Activated effector memory CD4-positive, alpha-beta T cell treated with Interleukin-2 at 50 U/mL for 16 hours (primary cell): ENCODE measurements at regions not wholly inside any gene's neighbourhood (a gene's known extent, or its start where the extent isn't known, plus 50 kb on each side); places are given as distances from the start of the nearest gene placed in this dataset.
"Not testable (repeated sequence)": the region's sequence is repeated elsewhere in the genome, so short reads cannot be mapped to it uniquely, and the experiment has no call there.

Source experiments
- DNase-seq: peaks from one replicate; pipeline ENCODE4 v3.0.0-alpha.2; 2020

- DNase-seq: no peak
These were observed 159.2 kb upstream of the PITRM1 start for GRCh38 chr10:3331690-3332230.

GRCh38 chr10:3331187-3331586 is 158.6 kb upstream of the PITRM1 start:
- DNase-seq: no peak

DNA sequence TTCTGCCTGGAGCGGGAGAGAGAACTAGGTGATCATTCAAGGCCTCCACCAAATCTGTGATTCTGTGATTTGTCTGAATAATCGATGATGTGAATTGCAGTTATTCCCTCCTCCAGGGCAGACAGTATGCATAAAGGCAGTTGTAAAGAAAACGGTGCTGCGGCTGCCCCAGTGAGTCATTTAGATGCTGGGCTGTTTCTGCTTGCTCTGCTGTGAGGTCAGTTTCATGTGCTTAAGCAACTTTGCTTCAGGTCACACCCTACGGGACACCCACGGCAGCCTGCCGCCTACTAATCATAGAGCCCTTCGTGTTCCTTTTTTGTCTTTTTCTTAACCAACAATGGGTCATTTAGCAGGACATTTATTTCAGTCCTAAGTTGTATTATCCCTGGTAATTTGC is 158.1 kb upstream of the PITRM1 start:
- no peak for DNase-seq

DNA sequence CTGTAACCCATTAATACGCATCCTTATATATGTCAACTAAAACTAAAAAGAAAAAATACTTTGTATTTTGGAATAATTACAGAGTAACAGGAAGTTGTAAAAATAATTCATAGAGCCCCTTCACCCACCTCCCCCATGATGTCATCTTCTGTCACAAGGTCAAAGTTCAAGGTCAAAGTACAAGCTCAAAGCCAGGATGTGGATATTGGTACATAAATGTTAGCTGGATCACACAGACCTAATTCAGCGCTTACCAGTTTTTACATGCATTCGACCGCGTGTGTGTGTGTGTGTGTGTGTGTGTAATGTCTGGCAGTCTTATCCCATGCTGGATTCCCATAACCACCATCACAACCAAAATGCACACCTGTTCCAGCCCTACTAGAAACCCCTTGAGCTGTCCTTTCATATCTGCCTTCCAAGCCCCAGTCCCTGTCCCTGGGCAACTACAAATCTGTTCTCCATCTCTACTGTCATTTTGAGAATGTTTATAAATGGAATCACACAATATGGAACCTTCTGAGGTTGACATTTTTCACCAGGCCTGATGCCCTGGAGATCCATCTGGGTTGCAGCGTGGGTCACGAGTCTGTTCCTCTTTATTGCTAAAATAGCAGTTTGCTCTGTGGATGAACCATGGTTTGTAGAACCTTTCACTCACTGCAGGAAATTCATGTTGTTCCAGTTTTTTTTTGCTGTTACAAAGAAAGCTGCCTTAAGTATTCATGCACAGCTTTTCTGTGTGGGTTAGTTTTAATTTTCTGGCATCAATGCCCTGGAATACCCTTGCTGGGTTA is 153.6 kb upstream of the PITRM1 start:
- no peak for DNase-seq

DNA sequence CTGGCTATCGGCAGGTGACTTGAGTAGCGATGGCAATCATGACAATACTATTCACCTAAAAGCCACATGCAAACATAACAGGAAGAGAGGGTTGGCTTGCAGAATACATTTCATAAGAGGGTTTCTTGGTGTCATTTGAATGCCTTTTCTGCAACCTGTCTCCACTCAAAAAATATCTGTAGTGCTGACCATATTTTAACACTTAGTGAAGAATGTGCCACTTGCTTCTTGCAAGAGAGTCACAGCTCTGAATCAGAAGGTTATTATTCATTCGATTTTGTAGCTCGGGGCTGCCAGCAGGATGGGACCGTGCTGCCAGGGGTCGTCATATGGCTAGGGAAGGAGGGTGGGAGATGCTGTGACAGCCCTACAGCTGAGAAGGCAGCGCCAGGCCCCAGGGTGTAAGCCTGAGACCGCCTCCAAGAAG is 152.0 kb upstream of the PITRM1 start:
- no peak for DNase-seq

GRCh38 chr10:3323865-3324498 is 151.4 kb upstream of the PITRM1 start:
- DNase-seq: no peak

GRCh38 chr10:3321123-3321522 is 148.5 kb upstream of the PITRM1 start:
- no peak for DNase-seq

GRCh38 chr10:3319811-3320226 is 147.2 kb upstream of the PITRM1 start:
- no peak for DNase-seq

DNA sequence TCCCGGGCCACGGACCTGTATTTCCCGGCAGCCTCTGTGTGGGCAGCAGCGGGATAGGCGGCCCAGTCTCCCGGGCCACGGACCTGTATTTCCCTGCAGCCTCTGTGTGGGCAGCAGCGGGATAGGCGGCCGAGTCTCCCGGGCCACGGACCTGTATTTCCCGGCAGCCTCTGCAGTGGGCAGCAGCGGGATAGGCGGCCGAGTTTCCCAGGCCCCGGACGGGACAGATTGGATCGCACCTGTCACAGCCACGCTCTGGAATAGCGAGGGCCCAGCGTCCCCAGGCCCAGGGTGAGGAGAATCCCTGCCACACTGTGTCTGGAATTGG is 145.9 kb upstream of the PITRM1 start:
- not testable (repeated sequence) for DNase-seq

DNA sequence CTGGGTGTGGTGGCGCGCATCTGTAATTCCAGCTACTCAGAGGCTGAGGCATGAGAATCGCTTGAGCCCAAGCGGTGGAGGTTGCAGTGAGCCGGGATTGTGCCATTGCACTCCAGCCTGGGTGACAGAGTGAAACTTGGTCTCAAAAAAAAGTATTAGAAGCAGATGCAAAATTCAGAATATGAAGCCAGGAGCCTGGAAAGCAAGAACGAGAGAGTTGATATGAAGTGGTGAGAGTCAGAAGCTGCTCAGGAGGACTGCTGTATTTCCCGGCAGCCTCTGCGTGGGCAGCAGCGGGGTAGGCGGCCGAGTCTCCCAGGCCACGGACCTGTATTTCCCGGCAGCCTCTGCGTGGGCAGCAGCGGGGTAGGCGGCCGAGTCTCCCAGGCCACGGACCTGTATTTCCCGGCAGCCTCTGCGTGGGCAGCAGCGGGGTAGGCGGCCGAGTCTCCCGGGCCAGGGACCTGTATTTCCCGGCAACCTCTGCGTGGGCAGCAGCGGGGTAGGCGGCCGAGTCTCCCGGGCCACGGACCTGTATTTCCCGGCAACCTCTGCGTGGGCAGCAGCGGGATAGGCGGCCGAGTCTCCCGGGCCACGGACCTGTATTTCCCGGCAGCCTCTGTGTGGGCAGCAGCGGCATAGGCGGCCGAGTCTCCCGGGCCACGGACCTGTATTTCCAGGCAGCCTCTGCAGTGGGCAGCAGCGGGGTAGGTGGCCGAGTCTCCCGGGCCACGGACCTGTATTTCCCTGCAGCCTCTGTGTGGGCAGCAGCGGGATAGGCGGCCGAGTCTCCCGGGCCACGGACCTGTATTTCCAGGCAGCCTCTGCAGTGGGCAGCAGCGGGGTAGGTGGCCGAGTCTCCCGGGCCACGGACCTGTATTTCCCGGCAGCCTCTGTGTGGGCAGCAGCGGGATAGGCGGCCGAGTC is 145.2 kb upstream of the PITRM1 start:
- not testable (repeated sequence) for DNase-seq

DNA sequence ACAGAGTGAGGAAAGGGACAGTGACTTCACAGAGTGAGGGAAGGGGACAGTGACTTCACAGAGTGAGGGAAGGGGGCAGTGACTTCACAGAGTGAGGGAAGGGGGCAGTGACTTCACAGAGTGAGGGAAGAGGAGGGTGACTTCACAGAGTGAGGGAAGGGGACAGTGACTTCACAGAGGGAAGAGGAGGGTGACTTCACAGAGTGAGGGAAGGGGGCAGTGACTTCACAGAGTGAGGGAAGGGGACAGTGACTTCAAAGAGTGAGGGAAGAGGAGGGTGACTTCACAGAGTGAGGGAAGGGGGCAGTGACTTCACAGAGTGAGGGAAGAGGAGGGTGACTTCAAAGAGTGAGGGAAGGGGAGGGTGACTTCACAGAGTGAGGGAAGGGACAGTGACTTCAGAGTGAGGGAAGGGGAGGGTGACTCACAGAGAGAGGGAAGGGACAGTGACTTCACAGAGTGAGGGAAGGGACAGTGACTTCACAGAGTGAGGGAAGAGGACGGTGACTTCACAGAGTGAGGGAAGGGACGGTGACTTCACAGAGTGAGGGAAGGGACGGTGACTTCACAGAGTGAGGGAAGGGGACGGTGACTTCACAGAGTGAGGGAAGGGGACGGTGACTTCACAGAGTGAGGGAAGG is 142.0 kb upstream of the PITRM1 start:
- not testable (repeated sequence) for DNase-seq

- DNase-seq: not testable (repeated sequence)
These were observed 141.3 kb upstream of the PITRM1 start for GRCh38 chr10:3313784-3314444.

GRCh38 chr10:3312403-3312940 is 139.9 kb upstream of the PITRM1 start:
- no peak for DNase-seq

- DNase-seq: no peak
These were observed 137.6 kb upstream of the PITRM1 start for GRCh38 chr10:3310016-3310784.

DNA sequence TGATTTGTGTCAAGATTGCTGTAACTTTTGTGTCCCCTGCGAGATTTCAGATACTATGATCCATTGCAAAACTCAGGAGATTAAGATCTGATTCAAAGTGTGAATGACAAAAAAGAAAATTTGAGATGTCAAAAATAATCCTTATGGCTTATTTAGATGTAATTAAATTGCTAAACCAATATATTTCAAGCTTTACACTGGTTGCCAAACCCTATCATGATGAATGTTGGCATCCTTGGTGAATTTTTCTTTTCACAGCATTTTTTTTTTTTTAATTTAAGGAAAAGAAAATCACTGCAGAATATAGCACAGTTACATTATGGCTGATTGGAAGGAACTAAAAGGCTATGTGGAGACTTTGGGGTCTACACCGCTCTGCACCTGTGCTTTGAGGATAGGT is 133.5 kb upstream of the PITRM1 start:
- no peak for DNase-seq

DNA sequence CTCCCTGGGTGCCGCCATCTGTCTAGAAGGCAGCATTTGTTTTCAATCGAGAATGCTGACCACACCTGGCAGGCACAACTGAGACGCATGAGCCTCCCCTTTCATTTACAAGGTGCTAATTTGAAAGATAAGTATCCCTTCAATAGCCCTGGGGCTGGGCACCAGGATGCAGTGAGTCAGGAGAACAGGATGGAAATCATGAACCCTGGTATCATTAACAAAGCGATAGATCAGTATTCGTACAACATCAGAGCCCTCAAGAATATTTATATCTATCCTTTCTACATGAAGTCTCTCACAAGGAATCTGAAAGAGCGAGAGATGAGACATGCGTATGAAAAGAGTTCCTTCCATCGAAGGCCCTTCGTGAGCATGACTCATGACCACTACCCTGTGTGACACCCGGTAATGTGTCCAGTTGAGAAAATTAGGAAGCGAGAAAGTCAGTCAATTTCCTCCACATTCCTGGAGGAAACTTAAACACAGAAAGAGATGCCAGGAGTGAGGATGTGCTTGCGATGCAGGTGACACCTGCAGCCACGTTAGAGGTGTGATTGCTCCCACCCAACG is 123.1 kb upstream of the PITRM1 start:
- DNase-seq: no peak

- no peak for DNase-seq
These were observed 122.5 kb upstream of the PITRM1 start for GRCh38 chr10:3294919-3295581.

DNA sequence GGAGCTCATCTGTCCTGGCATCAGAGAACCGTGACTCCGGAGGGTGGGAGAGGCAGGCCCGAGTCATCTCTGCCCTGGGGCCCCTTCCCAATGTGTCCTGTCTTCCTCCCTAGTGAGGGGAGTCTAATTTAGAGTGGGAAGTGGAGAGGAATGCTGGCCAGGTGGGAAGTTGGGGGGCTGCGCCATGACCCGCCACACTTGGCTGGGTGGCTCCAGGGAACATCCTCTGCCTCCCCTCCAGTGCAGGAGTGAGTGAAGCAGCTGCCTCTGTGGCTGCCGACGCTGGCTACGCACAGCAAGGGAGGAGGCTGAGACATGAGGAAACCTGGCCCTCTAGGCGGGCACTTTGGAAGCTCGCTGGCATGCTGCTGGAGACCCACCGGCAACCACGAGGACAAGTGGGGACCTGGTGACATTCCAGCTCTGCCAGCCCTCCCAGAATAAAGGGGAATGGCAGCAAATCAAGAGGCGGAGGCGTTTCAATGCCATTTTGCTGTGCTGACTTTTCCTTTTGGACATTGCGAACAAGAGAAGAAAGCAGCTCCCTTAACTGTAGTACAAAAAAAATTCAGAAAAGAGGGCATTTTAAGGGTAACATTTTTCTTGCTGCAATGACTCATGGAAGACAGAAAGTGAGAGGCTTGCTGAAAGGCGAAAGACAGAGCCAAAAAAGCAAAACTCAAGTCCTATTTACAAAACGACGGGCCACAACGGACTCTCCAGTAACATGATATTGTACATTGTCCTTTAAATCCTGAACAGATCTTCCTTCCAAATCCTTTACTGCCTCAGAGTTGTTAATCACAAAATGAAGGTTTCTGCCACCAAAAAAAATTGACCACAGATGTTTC is 121.2 kb upstream of the PITRM1 start:
- DNase-seq: no peak

GRCh38 chr10:3292636-3293035 is 120.1 kb upstream of the PITRM1 start:
- DNase-seq: no peak
